ENCODE measurements at regions not wholly inside any gene's neighbourhood (a gene's known extent, or its start where the extent isn't known, plus 50 kb on each side); places are given as distances from the start of the nearest gene placed in this dataset.
"Not testable (repeated sequence)": the region's sequence is repeated elsewhere in the genome, so short reads cannot be mapped to it uniquely, and the experiment has no call there.

DNA sequence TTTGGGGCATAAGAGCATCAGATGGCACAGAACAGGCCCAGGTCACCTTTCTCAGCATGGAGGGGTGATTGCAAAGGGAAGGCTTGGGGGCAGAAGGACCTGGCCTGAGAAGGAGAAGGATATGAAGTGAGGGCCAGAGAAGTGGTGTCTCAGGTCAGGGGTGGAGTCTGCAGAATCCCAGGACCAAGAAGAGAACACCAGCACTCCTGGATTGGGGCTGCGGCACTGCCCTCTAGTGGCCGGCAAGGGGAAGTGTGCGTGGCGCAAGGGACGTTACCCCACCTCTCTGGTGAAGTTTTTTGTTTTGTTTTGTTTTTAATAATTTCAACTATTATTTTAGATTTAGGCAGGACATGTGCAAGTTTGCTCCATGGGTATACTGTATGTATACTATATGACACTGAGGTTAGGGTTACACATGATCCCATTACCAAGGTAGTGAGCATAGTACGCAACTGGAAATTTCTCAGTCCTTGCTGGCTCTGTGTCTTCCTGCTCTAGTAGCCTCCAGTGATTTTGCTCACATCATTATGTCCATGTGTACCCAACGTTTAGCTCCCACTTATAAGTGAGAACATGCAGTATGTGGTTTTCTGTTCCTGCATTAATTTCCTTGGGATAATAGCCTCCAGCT is 1548.6 kb downstream of the EFNA5 start:
- DNase-seq (ENCODE audit: low spot score), result no peak

DNA sequence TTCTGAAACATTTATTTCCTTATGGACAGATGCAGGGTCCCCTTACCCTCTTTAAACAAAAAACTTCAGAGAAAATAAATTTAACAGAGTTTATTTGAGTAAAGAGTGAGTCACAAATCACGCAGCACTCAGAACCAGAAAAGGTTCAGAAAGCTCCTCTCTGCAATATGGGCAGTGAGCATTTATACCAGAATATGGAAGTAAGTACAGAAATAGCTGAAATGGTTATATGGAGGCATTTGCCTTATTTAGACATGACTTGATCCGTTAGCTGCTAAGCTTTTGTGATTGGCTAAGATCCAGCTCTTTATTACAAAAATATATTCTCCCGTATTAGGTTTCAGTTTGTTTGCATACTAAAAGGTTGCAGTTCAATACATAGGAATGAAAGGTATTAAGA is 1554.1 kb downstream of the EFNA5 start:
- DNase-seq (ENCODE audit: low spot score), result no peak

DNA sequence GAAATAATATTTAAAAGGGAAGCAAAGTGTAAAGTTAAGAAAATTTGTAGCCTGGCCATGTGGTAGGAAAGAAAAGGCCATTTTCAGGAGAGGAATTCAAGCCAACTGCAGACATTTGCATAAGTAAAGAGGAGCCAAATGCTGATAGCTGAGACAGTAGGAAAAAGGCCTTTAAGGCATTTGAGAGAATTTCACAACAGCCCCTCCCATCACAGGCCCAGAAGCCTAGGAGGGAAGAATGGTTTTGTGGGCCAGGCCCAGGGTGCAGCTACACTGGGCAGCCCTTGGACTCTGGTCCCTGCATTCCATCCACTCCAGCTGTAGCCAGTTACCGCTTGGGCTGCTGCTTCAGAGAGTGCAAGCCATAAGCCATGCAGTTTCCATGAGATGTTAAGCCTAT is 1556.8 kb downstream of the EFNA5 start:
- DNase-seq (ENCODE audit: low spot score), result no peak

DNA sequence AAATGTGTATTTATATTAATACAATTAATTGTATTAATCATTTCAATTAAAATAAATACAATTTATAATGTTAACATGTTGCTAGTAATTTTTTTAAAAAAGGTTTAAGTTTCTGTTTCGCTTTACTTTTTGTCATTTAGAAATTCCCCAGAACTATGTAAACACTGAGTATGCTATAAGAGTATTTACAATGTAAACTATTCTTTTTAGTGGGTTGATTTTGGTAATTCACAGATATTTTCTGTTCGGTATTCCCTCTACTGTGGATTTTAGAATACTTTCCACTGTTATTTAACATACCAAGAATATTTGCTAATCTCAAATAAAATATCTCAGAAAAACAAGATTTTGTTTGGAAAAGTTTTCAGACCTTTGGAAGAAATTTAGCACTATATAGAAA is 1564.4 kb downstream of the EFNA5 start:
- DNase-seq (ENCODE audit: low spot score), result no peak

DNA sequence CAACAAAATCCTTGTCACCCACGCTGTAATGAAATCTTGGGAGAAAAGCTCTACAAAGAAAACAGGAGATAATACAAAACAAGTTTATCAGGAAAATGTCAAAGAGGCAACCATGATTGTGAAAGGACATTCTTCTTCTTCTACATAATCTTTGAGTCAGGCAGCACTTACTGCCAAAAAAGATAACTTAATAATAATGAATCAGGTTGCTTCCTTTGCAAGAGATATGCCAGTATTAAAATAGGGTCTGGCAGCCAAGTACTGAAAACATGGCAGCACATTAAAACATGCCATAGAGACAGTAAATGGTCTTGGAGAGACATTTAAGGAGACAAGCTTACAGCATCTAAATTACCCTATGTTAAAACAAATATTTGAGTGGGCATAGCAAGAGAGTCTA is 1573.4 kb downstream of the EFNA5 start:
- no peak for DNase-seq (ENCODE audit: low spot score)

DNA sequence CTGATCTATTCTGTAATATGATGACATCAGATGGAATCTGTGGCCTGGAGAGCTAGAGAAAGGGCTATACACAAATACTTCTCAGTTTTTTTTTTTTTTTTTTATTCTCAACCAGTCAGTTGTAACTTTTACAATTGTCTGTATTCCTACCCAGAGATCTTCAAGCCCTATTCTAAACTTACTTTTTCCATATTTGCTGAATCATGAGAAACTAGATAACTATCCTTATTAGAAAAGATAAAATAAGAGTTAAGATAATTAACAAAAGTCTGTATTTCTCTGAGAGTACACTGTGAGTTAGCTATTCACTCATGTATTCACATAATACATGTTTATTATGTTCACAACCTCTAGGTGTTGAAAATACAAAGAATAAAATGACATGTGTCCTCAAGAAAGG is 1575.9 kb downstream of the EFNA5 start:
- no peak for DNase-seq (ENCODE audit: low spot score)

DNA sequence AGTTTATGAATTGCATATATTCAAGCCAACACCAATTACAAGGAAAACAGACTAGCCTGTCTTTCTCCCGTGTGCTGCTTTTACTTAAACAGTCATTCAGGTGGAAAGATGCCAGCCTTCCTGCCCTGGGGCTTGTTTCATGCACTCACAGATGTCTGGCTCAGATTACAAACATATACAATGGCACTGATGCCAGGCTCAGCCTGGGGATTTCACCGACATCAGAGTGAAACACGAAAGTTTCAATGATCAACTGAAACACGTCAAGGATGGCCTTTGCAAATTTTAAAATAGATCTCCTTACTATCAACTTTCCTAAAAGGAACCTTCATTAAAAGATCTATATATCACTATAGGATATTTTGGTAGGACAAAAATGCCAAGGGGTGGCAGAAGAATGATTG is 1576.5 kb downstream of the EFNA5 start:
- no peak for DNase-seq (ENCODE audit: low spot score)

DNA sequence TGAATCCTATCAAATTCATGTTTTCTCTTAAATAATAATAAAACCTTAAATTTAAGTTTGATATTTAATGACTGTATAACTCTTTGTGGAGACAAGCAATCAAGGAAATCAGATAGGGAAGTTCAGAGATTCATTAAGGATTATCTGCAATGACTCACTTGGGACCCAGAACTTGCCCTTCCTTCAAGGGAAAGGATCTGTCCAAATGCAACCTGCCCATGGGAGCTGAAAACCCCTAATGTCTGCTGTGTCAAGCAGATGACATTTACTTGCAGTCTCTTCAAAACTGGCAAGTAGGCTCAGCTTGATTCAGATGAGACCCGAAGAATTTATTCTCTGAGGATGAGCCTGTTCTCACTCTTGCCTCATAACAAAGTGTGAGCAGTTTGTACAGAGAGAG is 1577.6 kb downstream of the EFNA5 start:
- no peak for DNase-seq (ENCODE audit: low spot score)

DNA sequence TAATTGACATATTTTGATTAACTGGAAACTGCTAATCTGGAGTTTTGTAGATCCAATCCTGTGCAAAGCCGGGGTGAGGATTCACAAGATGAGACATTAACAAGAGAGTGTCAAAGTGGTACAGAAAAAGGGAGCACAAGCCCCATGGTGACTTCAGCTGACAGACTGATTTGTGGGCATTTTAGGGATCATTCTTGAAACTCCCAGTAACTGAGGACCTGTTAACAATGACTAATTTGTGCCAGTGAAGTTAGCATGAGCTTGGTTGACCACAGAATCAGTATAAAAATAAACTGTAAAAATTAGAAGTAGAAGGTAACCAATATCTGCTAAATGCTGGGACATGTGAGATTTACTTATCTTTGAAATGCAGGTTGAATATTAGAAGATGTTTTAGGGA is 1578.3 kb downstream of the EFNA5 start:
- no peak for DNase-seq (ENCODE audit: low spot score)

DNA sequence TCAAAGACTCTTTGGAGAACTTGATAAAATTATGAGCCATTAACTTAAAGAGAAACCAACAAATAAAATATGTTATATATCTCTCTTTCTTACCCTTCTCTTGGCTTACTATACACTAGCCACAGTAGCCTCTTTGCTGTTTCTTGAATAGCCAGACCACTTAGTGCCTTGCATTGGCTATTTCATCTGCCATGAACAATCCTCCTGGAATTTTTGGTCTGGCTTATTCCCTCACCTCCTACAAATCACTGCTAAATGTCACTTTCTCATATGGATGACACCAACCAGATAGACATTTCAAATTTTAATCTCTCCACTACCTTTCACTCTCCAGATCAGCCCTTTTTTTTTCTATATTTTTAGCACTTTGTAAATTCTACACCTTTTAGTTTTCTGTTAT is 1581.7 kb downstream of the EFNA5 start:
- DNase-seq (ENCODE audit: low spot score), result no peak

DNA sequence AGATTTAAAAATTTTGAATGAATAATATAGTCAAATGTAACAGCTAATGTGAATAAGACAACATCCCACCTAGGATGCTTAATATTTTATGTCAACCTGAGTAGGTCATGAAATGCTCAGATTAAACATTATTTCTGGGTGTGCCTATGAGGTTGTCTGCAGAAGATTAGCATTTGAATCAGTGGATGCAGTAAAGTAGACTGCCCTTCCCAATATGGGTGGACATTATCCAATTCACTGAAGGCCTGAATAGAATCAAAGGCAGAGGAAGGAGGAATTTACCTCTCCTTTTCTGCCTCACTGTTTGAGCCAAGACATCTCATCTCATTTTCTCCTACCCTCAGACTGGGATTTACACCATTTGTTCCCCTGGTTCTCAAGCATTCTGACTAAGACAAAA is 1582.3 kb downstream of the EFNA5 start:
- no peak for DNase-seq (ENCODE audit: low spot score)

DNA sequence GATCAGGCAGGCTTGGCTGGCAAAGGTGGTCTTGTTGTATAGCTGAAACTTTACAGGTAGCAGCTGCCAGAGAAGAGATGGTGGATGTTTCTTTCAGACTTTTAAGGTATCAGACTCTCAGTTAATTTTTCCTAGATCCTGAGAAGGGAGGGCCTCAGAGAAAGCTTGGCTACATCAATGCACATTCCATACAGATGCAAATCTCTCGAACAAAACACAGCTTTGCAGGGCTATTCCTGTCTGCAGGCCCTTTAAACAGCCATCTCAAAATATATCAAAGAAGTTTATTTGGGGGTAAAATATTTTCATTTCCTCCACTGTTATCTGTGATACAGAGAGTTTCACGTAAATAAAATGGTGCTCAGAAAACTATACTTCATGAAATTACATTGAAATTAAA is 1584.4 kb downstream of the EFNA5 start:
- DNase-seq (ENCODE audit: low spot score), result no peak

DNA sequence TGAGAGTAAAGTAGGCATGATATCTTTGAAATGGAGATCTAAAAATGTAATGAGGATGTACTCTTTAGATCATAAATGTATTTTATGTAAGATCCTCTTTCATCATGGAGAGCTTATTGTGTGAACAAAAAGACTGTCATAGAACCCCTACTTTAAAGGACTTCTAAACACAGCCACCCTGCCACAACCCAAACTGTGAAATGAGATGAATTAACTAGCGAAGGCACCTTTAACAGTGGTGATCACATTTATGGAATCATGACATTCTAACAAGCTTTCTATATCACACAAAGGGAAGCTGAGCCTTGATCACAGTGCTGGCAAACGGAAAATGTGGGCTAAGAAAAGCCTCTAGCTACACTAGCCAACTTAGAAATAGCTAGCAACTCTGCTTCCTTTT is 1585.2 kb downstream of the EFNA5 start:
- no peak for DNase-seq (ENCODE audit: low spot score)

DNA sequence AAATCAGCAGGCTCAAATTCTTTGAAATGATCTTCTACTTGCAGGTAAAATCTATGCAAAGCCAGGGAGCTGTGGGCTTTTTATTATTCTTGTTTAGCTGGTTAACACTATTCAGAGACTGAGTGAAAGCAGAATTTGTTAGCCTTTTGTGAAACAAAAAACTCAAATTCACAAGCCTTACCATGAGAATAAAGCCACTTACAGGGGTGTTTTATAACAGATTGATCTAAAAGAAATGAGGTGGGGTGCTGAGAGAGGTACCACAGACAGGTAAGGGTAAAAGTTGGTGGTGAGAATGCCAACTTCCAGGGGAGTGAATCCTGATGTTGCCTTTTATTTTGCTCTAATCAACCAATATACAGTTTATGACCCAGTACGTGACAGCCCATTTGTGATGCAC is 1585.6 kb downstream of the EFNA5 start:
- DNase-seq (ENCODE audit: low spot score), result no peak

DNA sequence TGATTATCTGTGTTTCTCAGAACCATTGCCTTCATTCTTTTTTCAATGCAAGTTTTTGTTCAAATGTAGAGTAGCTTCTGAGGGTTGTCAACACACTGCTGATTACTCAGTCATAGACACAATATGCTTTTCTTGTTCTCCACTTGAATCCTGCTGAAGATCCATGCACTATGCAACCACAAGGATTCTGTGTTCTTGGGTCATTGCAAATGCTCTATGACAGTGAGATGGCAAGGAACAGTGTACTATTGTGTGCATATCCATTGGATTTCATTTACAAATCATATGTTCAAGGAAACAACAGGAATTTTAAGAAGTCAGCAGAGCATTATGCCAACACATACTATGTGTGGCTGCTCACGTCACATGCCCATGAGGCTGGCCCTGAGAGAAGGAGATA is 1590.2 kb downstream of the EFNA5 start:
- no peak for DNase-seq (ENCODE audit: low spot score)

DNA sequence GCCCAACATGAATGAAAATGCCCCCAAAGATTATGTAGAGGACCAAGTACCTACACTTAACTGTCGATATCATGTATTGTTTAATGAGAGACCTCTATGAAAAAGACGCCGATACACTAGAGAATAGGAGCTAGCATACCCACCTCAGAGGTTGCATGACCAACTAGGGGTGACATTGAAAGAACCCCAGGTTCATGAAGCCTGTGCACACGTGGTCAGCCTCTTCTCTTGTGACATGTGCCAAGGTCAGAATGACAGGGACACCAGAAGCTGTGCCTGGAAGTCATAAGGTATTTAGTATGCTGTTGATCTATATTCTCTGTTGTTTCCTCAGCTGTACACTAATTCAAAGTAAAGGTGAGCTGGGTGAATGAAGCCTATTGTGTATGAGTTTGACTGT is 1594.1 kb downstream of the EFNA5 start:
- no peak for DNase-seq (ENCODE audit: low spot score)

DNA sequence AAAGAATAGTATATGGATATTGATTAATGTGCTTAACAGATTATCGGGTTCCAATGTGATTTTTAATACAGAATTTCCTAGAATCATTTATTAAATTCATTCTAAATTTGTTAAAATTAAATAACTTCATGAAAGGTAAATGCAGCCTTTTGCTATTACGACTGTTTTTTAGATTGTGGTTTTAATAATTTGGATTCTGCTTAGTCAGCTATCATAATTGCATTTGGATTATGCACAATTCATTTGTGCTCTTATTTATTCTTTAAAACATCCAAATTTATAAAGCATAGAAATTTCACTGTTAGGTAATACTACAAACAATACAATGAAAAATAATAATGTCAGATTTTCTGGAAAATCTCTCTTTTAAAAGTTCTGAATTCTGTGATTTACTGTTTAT is 1598.5 kb downstream of the EFNA5 start:
- DNase-seq (ENCODE audit: low spot score), result no peak

DNA sequence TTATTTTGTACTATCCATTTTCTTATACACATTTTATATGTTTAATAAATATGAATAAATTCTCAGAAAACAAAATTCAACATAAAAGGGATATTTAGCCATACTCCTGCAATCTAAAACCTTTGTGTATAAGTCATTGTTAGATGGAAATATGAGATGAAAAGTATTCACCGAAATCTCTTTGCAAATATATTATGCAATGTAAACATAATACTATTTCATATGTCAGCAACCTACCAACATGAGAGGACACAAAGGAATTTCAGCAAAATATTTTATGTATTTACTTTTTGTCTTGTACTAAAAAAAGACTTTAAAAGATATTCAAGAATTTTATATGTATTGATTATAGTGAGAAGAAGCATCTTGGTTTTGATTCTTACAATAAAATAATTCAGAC is 1623.4 kb downstream of the EFNA5 start:
- no peak for DNase-seq (ENCODE audit: low spot score)

DNA sequence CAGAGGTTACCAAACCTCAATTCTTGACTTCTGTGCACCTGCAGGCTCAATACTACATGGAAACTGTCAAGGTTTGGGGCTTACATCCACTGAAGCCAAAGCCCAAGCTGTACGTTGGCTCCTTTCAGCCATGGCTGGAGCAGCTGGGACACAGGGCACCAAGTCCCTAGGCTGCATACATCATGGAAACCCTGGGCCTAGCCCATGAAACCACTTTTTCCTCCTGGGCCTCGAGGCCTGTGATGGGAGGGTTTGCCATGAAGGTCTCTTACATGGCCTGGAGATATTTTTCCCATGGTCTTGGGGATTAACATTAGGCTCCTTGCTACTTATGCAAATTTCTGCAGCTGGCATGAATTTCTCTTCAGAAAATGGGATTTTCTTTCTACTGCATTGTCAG is 1638.7 kb downstream of the EFNA5 start:
- DNase-seq (ENCODE audit: low spot score), result not testable (repeated sequence)

DNA sequence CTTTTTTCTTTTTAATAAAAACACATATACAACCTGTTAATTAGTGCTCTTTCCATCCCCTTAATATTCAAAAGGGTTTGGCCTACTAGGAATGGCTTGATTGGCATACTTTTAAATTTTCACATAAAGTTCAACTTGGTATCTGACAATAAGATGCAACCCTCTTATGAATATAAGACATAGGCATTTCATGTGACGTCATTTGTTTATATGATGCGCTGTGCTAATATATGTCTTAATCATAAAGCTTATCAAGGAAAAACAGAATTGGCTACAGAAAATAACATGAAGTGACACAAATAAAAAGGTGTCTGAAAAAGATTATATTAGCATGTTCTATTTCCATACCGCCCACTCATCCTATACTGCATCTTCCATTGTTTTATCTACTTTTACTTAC is 1642.4 kb downstream of the EFNA5 start:
- DNase-seq (ENCODE audit: low spot score), result no peak

DNA sequence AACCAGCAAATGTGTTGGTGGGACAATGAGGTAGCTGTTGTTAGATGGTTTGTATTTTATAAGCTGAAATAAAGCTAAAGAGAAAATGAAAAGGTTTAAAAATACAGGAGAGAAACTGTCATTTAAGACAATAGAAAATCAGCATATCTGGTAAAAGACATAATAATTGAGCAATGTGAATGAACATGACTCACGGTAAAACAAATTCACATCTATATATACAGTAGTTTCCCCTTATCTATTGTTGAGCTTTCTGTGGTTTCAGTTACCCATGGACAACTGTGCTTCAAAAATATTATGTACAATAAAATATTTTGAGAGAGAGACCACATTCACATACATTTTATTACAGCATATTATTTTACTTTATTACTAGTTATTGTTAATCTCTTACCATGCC is 1649.8 kb downstream of the EFNA5 start:
- no peak for DNase-seq (ENCODE audit: low spot score)

DNA sequence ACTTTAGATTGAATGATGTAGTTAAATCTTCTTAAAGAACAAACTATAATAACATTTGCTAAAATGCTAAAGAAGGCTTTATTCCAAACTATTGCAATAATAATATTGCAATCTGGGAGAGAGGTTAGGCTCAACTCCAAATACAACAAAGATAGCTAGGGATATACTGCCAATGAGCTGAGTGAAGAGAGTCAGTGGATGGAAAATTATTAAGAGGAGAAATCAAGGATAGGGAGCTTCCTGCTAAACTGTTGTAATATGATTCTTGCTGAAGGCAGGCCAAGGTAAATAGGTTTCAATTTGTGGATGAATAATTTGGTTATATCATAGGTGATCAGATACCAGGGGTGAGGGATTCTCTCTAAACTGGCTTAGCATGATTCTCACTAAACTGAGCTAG is 1651.5 kb downstream of the EFNA5 start:
- no peak for DNase-seq (ENCODE audit: low spot score)

DNA sequence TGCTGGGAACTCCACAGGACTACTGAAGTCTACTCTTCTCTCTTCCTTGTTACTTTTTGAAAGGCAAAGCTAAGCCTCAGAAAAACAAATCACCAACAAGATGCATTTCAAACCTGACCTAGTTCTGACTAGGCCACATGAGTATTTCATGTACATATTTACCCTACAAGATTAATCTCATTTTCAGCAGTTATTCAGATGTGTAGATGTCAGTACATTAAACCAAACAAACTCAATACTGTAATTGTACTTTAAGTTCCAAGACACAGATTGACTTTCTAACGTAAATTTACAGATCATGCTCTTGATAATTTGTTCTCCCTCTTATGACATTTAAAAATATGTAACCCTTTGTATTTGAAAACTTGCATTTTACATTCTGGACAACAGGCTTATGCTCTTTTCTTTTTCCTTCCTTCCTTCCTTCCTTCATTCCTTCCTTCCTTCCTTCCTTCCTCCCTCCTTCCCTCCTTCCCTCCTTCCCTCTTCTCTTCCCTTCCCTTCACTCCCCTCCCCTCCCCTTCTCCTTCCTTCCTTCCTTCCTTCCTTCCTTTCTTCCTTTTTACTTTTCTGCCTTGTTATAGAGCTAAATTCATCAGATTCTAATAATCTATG is 1653.4 kb downstream of the EFNA5 start:
- no peak for DNase-seq (ENCODE audit: low spot score)

DNA sequence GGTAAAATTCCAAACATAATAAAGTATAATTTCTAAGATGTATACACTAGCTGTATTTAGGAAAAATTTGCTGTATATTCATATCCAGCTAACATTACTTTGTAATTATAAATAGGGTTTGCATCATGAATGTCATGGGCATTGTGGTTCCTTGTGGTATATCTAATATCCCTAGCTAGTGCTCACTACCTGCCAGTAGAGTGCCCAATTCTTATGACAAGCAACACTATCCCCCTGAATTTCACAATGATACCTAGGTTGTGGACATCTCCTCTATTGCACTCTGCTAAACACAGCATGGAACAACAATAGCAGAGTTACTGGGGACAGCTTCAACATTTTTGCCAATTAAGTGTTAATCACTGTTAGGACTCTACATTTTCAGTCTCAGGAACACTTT is 1656.5 kb downstream of the EFNA5 start:
- DNase-seq (ENCODE audit: low spot score), result no peak

DNA sequence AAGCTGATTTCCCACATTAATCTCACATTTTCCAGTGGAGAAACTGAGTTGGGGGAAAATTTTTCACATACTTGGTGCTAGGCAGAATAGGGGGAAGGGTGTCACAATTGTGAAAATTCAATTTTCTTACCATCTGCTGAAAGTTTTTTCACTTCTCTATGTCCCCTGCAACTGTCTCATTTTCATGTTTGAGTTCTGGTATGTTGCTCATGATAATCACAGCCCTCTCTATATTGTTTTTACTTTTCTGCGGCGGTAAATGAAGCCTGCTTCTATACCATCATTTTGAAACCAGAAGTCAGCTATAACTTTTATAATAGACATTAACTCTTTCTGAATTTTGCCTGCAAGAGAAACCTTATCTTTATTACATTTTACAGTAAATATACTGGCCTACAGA is 1664.5 kb downstream of the EFNA5 start:
- no peak for DNase-seq (ENCODE audit: low spot score)
